ENCODE measurements at regions not wholly inside any gene's neighbourhood (a gene's known extent, or its start where the extent isn't known, plus 50 kb on each side); places are given as distances from the start of the nearest gene placed in this dataset.
"Not testable (repeated sequence)": the region's sequence is repeated elsewhere in the genome, so short reads cannot be mapped to it uniquely, and the experiment has no call there.

- no peak for DNase-seq
Observed at GRCh38 chr20:50433001-50433761, 77.0 kb upstream of the PTPN1 start.

- no peak for DNase-seq
Observed at GRCh38 chr20:50434321-50434652, 75.9 kb upstream of the PTPN1 start.

- no peak for DNase-seq
Observed at GRCh38 chr20:50434653-50435396, 75.4 kb upstream of the PTPN1 start.

GRCh38 chr20:50435397-50436051 lies 74.7 kb upstream of the PTPN1 start:
- DNase-seq = no peak

- no peak for DNase-seq
Observed at GRCh38 chr20:50436052-50436656, 74.0 kb upstream of the PTPN1 start.

- no peak for DNase-seq
Observed at GRCh38 chr20:50436696-50437095, 73.5 kb upstream of the PTPN1 start.

- DNase-seq = no peak
Observed at GRCh38 chr20:50438986-50439407, 71.2 kb upstream of the PTPN1 start.

- DNase-seq = no peak
Observed at GRCh38 chr20:50439539-50440453, 70.4 kb upstream of the PTPN1 start.

- DNase-seq = no peak
Observed at GRCh38 chr20:50442512-50442911, 67.7 kb upstream of the PTPN1 start.

- DNase-seq = no peak
Observed at GRCh38 chr20:50445354-50446151, 64.6 kb upstream of the PTPN1 start.

GRCh38 chr20:50446351-50447101 lies 63.7 kb upstream of the PTPN1 start:
- DNase-seq = no peak

GRCh38 chr20:50447102-50447804 lies 62.9 kb upstream of the PTPN1 start:
- DNase-seq = no peak

- DNase-seq = no peak
Observed at GRCh38 chr20:50447817-50448216, 62.4 kb upstream of the PTPN1 start.

- DNase-seq = not testable (repeated sequence)
Observed at GRCh38 chr20:50448625-50449403, 61.4 kb upstream of the PTPN1 start.

- DNase-seq = no peak
Observed at GRCh38 chr20:50449738-50450492, 60.3 kb upstream of the PTPN1 start.

GRCh38 chr20:50450493-50450826 lies 59.7 kb upstream of the PTPN1 start:
- no peak for DNase-seq

GRCh38 chr20:50450881-50451752 lies 59.1 kb upstream of the PTPN1 start:
- DNase-seq = no peak
